GM21576 (cell line): ENCODE measurements at regions not wholly inside any gene's neighbourhood (a gene's known extent, or its start where the extent isn't known, plus 50 kb on each side); places are given as distances from the start of the nearest gene placed in this dataset.
"Not testable (repeated sequence)": the region's sequence is repeated elsewhere in the genome, so short reads cannot be mapped to it uniquely, and the experiment has no call there.

Source experiments
- ATAC-seq: cut with Tn5 transposase; IDR thresholded peaks from one replicate; pipeline ENCODE4 v1.9.1; 2021; ENCODE audit warnings: mild to moderate bottlenecking, moderate library complexity; ENCODE audit not compliant: unreplicated experiment

GRCh38 chr18:40243607-40244006, 1711.4 kb upstream of the PIK3C3 start:
- ATAC-seq = no peak

- ATAC-seq = no peak
Measured at GRCh38 chr18:40235836-40236235, 1719.2 kb upstream of the PIK3C3 start.

- no peak for ATAC-seq
Measured at GRCh38 chr18:40235323-40235722, 1719.7 kb upstream of the PIK3C3 start.

- no peak for ATAC-seq
Measured at GRCh38 chr18:40233931-40234616, 1721.0 kb upstream of the PIK3C3 start.

GRCh38 chr18:40222776-40223175, 1732.3 kb upstream of the PIK3C3 start:
- no peak for ATAC-seq

GRCh38 chr18:40216856-40217255, 1738.2 kb upstream of the PIK3C3 start:
- no peak for ATAC-seq

GRCh38 chr18:40215979-40216378, 1739.1 kb upstream of the PIK3C3 start:
- no peak for ATAC-seq

- no peak for ATAC-seq
Measured at GRCh38 chr18:40210696-40211095, 1744.3 kb upstream of the PIK3C3 start.

GRCh38 chr18:40208958-40209357, 1746.1 kb upstream of the PIK3C3 start:
- ATAC-seq = no peak

- no peak for ATAC-seq
Measured at GRCh38 chr18:40197711-40198110, 1757.3 kb upstream of the PIK3C3 start.

- ATAC-seq = no peak
Measured at GRCh38 chr18:40186677-40187076, 1768.4 kb upstream of the PIK3C3 start.

- ATAC-seq = no peak
Measured at GRCh38 chr18:40179729-40180461, 1775.1 kb upstream of the PIK3C3 start.

GRCh38 chr18:40168026-40168425, 1787.0 kb upstream of the PIK3C3 start:
- ATAC-seq = no peak

- no peak for ATAC-seq
Measured at GRCh38 chr18:40163254-40163653, 1791.8 kb upstream of the PIK3C3 start.

- no peak for ATAC-seq
Measured at GRCh38 chr18:40160361-40160760, 1794.7 kb upstream of the PIK3C3 start.

- ATAC-seq = no peak
Measured at GRCh38 chr18:40159141-40160017, 1795.7 kb upstream of the PIK3C3 start.

- ATAC-seq = no peak
Measured at GRCh38 chr18:40157120-40157519, 1797.9 kb upstream of the PIK3C3 start.

- ATAC-seq = no peak
Measured at GRCh38 chr18:40152859-40153258, 1802.2 kb upstream of the PIK3C3 start.

- ATAC-seq = no peak
Measured at GRCh38 chr18:40148960-40149359, 1806.1 kb upstream of the PIK3C3 start.

- no peak for ATAC-seq
Measured at GRCh38 chr18:40133253-40133652, 1821.8 kb upstream of the PIK3C3 start.

GRCh38 chr18:40132438-40132837, 1822.6 kb upstream of the PIK3C3 start:
- ATAC-seq = not testable (repeated sequence)

- no peak for ATAC-seq
Measured at GRCh38 chr18:40124107-40124506, 1830.9 kb upstream of the PIK3C3 start.
